GM18951 (cell line): ENCODE measurements at regions not wholly inside any gene's neighbourhood (a gene's known extent, or its start where the extent isn't known, plus 50 kb on each side); places are given as distances from the start of the nearest gene placed in this dataset.

Experiments used
- POLR2A ChIP-seq: IDR thresholded peaks from 4 replicates; pipeline ENCODE4 v1.6.1; 2011; ENCODE audit warnings: mild to moderate bottlenecking; ENCODE audit not compliant: insufficient read length, insufficient read depth; ENCODE audit errors: extremely low read depth
- in situ Hi-C: fragments of 300-500 bp; cut with MboI; formaldehyde crosslinking; loops from one replicate; pipeline ENCODE4 v1.12.0; 2022; ENCODE audit warnings: low sequenced_read_pairs, mixed read lengths, inconsistent platforms; ENCODE audit not compliant: unreplicated experiment

- TF ChIP-seq POLR2A = no peak
- in situ Hi-C loops = no loop called here
Observed at GRCh38 chr3:193831495-193832455, 238.8 kb downstream of the OPA1 start.

DNA sequence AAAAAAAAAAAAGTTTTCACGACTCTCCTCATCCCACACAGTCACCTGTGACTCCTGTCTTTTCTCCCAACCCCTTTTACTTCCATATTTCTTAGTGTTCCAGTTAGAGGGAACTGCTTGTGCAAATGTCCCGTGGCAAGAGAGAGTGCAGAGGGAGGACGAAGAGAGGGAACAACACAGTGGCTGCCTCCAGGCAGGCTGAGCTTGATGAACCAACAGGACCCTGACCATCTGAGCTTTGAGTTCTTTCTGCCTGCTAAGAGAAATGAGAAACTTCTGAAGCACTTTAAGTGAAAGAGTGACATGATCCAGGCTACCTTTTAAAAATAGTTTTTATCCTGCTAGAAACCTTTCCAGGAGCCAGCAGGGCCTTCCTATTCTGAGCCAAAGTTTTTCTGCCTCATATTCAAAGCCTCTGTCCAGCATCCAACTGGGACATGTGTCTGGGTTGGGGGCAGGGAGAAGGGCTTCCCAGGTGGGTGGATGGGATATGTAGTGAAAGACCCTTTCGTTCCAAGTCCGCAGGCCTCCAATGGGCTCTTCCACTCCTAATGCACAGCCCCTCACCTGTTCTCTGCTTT lies 239.9 kb downstream of the OPA1 start:
- in situ Hi-C loops = no loop called here
- no peak for TF ChIP-seq POLR2A

GRCh38 chr3:193833592-193833991 lies 240.6 kb downstream of the OPA1 start:
- no peak for TF ChIP-seq POLR2A
- in situ Hi-C loops = no loop called here

- no peak for TF ChIP-seq POLR2A
- in situ Hi-C loops = no loop called here
Observed at GRCh38 chr3:193835414-193835813, 242.4 kb downstream of the OPA1 start.

- in situ Hi-C loops = no loop called here
- TF ChIP-seq POLR2A = no peak
Observed at GRCh38 chr3:193836511-193836910, 243.5 kb downstream of the OPA1 start.

GRCh38 chr3:193836918-193837317 lies 243.9 kb downstream of the OPA1 start:
- TF ChIP-seq POLR2A = no peak
- in situ Hi-C loops = no loop called here

- TF ChIP-seq POLR2A = no peak
- in situ Hi-C loops = no loop called here
Observed at GRCh38 chr3:193837347-193837827, 244.4 kb downstream of the OPA1 start.

- no peak for TF ChIP-seq POLR2A
- in situ Hi-C loops = no loop called here
Observed at GRCh38 chr3:193840111-193840641, 247.2 kb downstream of the OPA1 start.

GRCh38 chr3:193841581-193841980 lies 248.6 kb downstream of the OPA1 start:
- in situ Hi-C loops = no loop called here
- TF ChIP-seq POLR2A = no peak

GRCh38 chr3:193842029-193842798 lies 249.2 kb downstream of the OPA1 start:
- in situ Hi-C loops = no loop called here
- peak; percentile 44 for TF ChIP-seq POLR2A

- TF ChIP-seq POLR2A = no peak
- in situ Hi-C loops = no loop called here
Observed at GRCh38 chr3:193842832-193843473, 249.9 kb downstream of the OPA1 start.

- TF ChIP-seq POLR2A = no peak
- in situ Hi-C loops = no loop called here
Observed at GRCh38 chr3:193843474-193844301, 250.7 kb downstream of the OPA1 start.
